ENCODE measurements at regions not wholly inside any gene's neighbourhood (a gene's known extent, or its start where the extent isn't known, plus 50 kb on each side); places are given as distances from the start of the nearest gene placed in this dataset.

DNA sequence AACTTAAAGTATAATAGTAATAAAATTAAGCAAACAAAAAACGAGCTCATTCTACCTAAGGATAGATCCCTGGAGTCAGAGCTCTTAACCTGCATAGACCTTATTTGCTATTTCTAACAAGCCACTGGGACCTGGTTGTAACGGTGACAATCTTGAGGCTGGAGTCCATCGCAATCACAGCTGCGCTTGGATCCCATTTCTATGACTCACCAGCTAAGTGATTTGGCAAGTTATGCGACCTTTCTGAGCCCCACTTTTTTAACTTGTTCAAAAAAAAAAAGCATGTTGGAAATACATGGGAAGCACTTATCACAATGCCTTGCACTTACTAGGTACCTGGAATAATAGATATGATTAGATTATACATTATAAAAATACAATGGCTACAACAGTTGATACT, 389.5 kb upstream of the CDH4 start:
- H3K4me1 ChIP-seq, result no peaks in the 10 kb centered on the region
- H3K36me3 ChIP-seq, result no peaks in the 10 kb centered on the region
- intact Hi-C loops (cut with DNase I; ENCODE audit: low total_unique reads), result no loop called here
- no peak for DNase-seq
- H3K27me3 ChIP-seq, result peaks cover 0 to 37% (median 0%) of the 10 kb centered on the region in 3 donors
- H3K4me3 ChIP-seq, result no peak overlapping the region
- H3K9me3 ChIP-seq, result peaks cover 0 to 4% (median 0%) of the 10 kb centered on the region in 4 donors
- TF ChIP-seq, protein P1, sequence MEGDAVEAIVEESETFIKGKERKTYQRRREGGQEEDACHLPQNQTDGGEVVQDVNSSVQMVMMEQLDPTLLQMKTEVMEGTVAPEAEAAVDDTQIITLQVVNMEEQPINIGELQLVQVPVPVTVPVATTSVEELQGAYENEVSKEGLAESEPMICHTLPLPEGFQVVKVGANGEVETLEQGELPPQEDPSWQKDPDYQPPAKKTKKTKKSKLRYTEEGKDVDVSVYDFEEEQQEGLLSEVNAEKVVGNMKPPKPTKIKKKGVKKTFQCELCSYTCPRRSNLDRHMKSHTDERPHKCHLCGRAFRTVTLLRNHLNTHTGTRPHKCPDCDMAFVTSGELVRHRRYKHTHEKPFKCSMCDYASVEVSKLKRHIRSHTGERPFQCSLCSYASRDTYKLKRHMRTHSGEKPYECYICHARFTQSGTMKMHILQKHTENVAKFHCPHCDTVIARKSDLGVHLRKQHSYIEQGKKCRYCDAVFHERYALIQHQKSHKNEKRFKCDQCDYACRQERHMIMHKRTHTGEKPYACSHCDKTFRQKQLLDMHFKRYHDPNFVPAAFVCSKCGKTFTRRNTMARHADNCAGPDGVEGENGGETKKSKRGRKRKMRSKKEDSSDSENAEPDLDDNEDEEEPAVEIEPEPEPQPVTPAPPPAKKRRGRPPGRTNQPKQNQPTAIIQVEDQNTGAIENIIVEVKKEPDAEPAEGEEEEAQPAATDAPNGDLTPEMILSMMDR (IDR thresholded peaks at IDR 0.05), result no peak
- TF ChIP-seq POLR2A (IDR thresholded peaks at IDR 0.05), result no peak
- TF ChIP-seq POLR2AphosphoS5 (IDR thresholded peaks at IDR 0.05), result no peak
- TF ChIP-seq EP300 (IDR thresholded peaks at IDR 0.05), result no peak
- no peak overlapping the region for H3K27ac ChIP-seq
- WGBS, 5 donors, result 63 to 69% (median 68%) methylated on average over 5 of the region's 5 CpGs

GRCh38 chr20:60863548-60863947, 388.5 kb upstream of the CDH4 start:
- Histone ChIP-seq H3K27ac (no peak overlapping the region), H3K9me3 (peaks cover 0 to 4% (median 0%) of the 10 kb centered on the region in 4 donors), H3K4me1 (no peaks in the 10 kb centered on the region), H3K27me3 (peaks cover 0 to 47% (median 0%) of the 10 kb centered on the region in 3 donors), H3K36me3 (no peaks in the 10 kb centered on the region), H3K4me3 (no peak overlapping the region)
- intact Hi-C loops (cut with DNase I; ENCODE audit: low total_unique reads), result no loop called here
- TF ChIP-seq POLR2AphosphoS5 (IDR thresholded peaks at IDR 0.05) (no peak), POLR2A (IDR thresholded peaks at IDR 0.05) (no peak), EP300 (IDR thresholded peaks at IDR 0.05) (no peak)
- TF ChIP-seq, protein P1 (IDR thresholded peaks at IDR 0.05), result no peak
- DNase-seq, result no peak
- 81 to 89% (median 84%) methylated on average over 3 of the region's 3 CpGs for WGBS, 5 donors

DNA sequence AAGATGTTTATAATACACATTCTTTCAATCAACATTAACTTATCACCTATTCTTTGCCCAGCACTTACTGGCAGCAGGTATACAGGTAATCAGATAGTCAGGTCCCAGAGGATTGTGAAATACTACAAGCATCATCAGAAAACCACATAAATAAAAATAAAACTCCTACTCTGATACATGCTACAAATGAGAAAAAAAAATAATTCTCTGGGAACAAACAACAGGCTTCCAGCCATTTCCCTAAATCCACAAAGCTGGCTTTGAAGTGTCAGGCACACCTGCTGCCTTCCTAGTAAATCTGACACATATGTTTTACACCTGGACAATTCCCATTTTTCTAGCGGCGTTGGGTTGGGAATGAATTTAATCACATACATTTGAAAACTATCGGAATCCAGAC, 384.5 kb upstream of the CDH4 start:
- intact Hi-C loops (cut with DNase I; ENCODE audit: low total_unique reads), result no loop called here
- peak in 1 of 2 donors; percentile 25 for DNase-seq
- TF ChIP-seq POLR2A (IDR thresholded peaks at IDR 0.05) (no peak), POLR2AphosphoS5 (IDR thresholded peaks at IDR 0.05) (no peak), EP300 (IDR thresholded peaks at IDR 0.05) (no peak)
- TF ChIP-seq, protein P1 (IDR thresholded peaks at IDR 0.05), result no peak
- H3K9me3 ChIP-seq, result no peaks in the 10 kb centered on the region
- 77 to 87% (median 81%) methylated on average over 3 of the region's 3 CpGs for WGBS, 5 donors
- H3K27ac ChIP-seq, result no peak overlapping the region
- peaks cover 0 to 47% (median 0%) of the 10 kb centered on the region in 3 donors for H3K27me3 ChIP-seq
- no peaks in the 10 kb centered on the region for H3K4me1 ChIP-seq
- no peak overlapping the region for H3K4me3 ChIP-seq
- H3K36me3 ChIP-seq, result no peaks in the 10 kb centered on the region

- Histone ChIP-seq H3K4me1 (no peaks in the 10 kb centered on the region), H3K36me3 (no peaks in the 10 kb centered on the region), H3K4me3 (no peak overlapping the region), H3K9me3 (no peaks in the 10 kb centered on the region), H3K27me3 (peaks cover 0 to 43% (median 0%) of the 10 kb centered on the region in 3 donors), H3K27ac (no peak overlapping the region)
- intact Hi-C loops (cut with DNase I; ENCODE audit: low total_unique reads), result no loop called here
- WGBS, 5 donors, result 65 to 75% (median 72%) methylated on average over 21 to 22 of the region's 22 CpGs
- no peak for DNase-seq
- TF ChIP-seq POLR2AphosphoS5 (IDR thresholded peaks at IDR 0.05), result no peak
- no peak for TF ChIP-seq POLR2A (IDR thresholded peaks at IDR 0.05)
- no peak for TF ChIP-seq EP300 (IDR thresholded peaks at IDR 0.05)
- TF ChIP-seq, protein P1 (IDR thresholded peaks at IDR 0.05), result no peak
These were observed 383.7 kb upstream of the CDH4 start for GRCh38 chr20:60868316-60868891.

Data from stomach (tissue), 8 donors.